ENCODE measurements at regions not wholly inside any gene's neighbourhood (a gene's known extent, or its start where the extent isn't known, plus 50 kb on each side); places are given as distances from the start of the nearest gene placed in this dataset.

DNA sequence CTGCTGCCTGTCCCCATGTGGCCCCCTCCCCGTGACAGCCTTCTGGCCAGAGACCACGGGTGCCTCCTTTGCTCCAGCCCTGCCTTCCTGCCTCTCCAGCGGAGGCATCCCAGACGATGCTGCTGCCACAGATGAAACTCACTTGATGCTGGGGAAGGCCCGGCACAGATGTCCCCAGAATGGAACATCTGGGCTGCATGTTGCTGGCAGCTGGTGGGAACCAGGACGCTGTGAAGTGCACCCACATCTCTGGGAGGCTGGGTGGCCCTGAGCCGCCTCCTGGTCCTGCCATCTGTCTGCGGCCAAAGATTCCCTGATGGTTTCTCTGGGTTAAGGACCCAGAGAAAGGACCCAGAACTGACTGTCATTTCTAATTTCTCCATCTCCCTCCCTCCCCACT lies 51.9 kb upstream of the PTPRS start:
- DNase-seq (ENCODE audit: low read depth): peak; percentile 29

- no peak for DNase-seq (ENCODE audit: low read depth)
These were observed 52.5 kb upstream of the PTPRS start for GRCh38 chr19:5393088-5393487.

DNA sequence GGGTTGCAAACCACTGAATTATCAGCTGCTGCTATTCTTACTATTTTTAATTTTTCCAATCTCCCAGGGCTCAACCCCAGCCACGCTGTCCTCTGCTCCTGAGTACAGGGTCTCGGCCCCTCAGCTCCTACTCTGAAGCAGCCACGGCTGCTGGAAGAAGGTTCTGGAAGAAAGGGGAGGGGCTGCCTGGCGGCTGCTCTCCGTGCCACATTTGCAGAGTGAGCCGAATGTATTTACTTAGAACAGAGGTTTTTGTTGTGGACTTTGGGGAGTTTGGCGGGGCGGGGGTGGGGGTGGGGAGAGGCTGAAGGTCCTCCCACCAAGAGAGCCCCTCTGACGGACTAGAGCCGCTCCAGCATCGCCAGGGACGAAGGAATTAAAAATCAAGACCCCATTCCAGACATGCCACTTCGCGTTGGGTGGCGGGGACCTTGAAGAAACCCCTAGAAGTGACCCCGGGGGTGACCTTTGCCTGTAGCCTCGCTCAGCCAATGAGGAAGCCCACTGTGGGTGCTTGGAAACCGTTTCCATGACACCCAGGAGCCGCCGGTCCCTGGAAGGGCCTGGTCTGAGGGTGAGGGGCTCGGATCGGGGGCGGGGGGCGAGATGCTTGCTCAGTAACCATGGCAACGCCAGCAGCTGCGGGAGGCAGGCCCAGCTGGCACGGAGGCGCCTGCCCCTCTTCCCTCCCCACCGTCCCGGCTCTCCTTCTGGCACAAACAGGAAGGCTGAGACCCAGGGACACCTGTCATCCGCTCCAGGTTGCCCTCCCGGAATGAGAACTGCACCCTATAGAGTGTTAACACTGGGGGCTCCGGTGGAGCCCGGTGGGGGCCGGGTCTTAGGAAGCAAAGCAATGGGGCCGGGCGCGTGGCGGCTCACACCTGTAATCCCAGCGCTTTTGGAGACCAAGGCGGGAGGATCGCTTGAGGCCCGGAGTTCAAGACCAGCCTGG lies 54.2 kb upstream of the PTPRS start:
- no peak for DNase-seq (ENCODE audit: low read depth)

- no peak for DNase-seq (ENCODE audit: low read depth)
These were observed 54.9 kb upstream of the PTPRS start for GRCh38 chr19:5395556-5395955.

- no peak for DNase-seq (ENCODE audit: low read depth)
These were observed 55.7 kb upstream of the PTPRS start for GRCh38 chr19:5396096-5396939.

GRCh38 chr19:5396963-5397362 lies 56.4 kb upstream of the PTPRS start:
- no peak for DNase-seq (ENCODE audit: low read depth)

DNA sequence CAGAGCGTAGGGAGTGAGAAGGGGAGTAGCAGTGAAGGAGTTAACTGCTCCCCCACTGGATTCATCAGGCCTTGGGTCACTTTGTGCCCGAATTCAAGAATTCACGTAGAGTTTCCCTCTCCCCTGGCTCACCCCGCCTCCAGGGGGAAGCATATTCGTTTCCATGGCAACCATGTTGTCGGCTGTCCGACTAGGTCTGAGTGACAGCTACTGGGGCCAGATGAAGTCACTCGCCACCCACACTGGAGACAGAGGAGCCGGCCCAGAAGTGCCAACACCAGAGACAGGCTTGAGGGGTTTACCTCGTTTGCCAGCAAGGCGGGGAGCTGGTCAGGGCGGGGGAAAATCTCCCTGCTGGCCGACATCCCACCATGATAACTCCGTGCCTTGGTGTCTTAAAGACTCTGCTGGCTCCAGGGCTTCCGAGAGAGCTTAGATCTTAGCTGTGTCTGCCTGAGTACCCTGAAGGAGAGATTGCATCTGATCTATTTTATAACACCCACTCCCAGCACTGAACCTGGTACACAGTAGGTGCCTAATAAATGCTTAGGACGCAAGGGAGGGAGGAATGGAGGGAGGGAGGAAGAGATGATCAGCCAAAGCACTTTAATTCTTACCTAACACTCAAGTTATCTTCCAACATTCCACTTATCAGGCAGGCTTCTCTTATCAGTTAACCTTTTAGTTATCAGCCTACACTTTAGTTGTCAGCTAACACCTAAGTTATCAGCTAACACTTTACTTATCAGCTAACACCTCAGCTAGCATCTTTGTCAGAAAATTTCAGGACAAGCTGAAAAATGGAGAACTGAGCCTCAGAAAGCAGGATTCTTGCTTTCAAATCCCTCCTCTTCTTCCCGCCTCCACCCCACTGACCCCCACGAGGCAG lies 57.2 kb upstream of the ZNRF4 start:
- peak; percentile 22 for DNase-seq (ENCODE audit: low read depth)

- no peak for DNase-seq (ENCODE audit: low read depth)
These were observed 56.5 kb upstream of the ZNRF4 start for GRCh38 chr19:5398693-5399057.

GRCh38 chr19:5403968-5404640 lies 51.1 kb upstream of the ZNRF4 start:
- DNase-seq (ENCODE audit: low read depth): peak; percentile 84
